GM21529 (cell line): ENCODE measurements at regions not wholly inside any gene's neighbourhood (a gene's known extent, or its start where the extent isn't known, plus 50 kb on each side); places are given as distances from the start of the nearest gene placed in this dataset.
"Not testable (repeated sequence)": the region's sequence is repeated elsewhere in the genome, so short reads cannot be mapped to it uniquely, and the experiment has no call there.

Source experiments
- ATAC-seq: cut with Tn5 transposase; IDR thresholded peaks from one replicate; pipeline ENCODE4 v1.9.1; 2021; ENCODE audit not compliant: unreplicated experiment

DNA sequence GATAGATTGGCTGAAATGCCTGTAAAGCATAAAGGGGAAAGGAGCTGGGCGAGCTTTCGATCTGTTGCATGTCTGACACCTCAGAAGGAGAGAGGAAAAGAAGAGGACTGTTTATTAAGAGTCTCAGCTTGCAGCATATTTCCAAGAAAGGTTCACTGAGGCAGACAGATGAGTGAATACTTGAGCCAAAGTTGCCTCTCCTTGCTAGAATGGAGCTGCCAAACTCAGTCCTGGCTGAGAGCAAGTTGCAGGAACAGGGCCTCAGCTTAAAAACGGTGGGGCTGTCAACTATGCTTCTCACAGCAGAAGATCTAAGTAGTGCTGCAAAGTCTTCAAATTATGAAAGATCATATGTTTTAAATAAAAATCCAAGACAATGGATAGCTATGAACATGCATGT lies 707.5 kb downstream of the PCDH7 start:
- ATAC-seq = no peak

DNA sequence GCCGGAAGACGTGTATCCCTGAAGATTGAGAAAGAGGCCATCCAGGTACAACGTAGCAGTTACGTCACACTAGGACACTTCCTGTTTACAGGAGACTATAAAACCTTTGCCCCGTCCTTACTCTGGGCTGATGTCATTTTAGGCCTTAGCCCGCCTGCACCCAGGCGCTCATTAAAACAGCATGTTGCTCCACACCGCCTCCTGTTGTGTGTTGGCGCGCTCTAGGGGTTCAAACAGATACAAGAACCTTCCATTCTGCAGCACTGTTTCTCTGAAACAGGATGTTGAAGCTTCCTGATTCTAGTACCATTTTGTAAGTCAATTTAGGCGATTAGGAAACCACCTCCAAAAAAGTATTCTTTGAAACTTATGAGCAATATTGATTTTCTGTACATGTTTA lies 722.1 kb downstream of the PCDH7 start:
- ATAC-seq = no peak

DNA sequence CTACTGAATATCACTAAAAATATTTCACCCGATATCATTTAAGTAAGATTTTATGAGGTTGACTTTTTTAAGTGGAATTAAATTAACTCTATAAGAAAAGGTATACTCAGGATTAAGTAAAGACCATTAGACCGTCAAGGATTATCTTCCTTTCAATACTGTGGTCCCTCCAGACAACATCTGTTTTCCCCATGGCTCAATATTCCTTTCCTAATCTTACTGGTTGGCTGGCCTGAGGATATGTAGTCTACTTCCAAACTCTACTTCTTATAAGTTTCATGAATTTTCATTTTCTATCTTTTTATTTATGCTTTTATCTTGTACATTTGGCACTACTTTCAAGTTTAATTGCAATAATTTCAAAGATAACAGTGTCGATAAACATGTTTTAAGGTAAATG lies 725.4 kb downstream of the PCDH7 start:
- ATAC-seq = no peak

DNA sequence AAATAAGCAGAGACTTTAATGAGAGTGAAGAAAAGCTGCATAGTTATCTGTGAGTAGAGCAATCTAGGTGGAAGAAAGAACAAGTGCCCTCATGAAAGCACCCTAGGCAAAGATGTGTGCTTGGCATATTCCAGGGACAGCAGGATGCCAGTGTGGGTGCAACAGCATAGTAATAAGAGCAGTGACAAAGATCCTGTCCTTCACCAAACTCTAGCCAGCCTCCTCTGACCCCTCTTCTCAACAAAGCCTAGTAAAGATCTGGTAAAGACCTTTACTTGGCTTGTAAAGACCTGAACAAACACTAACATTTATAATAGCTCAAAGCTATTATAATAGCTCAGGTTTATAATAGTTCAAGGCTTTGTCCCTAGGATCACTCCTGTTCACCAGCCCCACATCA lies 735.4 kb downstream of the PCDH7 start:
- no peak for ATAC-seq

DNA sequence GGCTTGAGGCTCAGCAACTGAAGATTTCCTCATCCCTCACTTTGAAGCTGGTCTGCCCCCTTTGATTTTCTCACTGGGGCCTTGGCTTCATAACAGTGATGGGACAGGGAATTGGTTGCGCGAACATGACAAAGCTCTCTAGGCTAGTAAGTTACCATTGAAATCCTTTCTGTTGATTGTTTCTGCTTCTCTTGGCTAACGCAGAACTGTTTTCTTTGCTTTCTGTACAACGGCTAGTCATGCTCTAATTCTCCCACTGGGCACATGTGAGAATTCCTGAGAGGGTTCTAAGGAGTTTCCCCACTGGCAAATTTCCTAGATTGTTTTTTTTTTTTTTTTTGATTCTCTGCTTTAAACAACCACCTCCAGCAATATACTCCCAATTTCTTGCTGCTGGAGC lies 738.6 kb downstream of the PCDH7 start:
- ATAC-seq = no peak

DNA sequence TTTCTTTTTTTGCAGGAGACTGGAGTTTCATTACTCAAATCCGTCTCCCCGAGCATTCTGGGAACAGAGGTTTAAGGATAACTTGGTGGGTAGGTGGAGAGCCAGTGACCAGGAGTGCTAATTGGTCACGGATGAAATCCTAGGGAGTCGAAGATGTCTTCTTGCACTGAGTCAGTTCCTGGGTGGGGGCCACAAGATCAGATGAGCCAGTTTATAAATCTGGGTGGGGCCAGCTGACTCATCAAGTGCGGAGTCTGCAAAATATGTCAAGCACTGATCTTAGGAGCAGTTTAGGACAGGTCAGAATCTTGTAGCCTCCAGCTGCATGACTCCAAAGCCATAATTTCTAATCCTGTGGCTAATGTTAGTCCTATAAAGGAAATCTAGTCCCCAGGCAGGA lies 741.3 kb downstream of the PCDH7 start:
- no peak for ATAC-seq

DNA sequence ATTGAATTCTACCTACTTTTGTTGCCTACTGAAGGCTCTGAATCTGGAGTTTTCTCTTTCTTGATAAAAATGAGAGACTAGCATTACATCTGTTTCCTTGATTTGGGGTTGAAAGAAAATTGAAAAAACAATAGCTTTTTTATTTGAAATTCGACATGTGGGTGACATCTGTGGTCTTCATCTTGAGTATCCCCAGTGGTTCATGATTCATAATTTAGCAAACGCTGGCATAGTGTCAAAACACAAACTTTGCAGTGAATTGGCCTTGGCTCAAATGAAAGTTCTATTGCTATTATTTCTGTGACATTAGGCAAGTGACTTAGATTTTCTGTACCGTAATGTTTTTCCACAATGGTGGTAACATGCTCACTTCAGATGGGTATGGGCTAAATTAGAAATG lies 747.6 kb downstream of the PCDH7 start:
- no peak for ATAC-seq

DNA sequence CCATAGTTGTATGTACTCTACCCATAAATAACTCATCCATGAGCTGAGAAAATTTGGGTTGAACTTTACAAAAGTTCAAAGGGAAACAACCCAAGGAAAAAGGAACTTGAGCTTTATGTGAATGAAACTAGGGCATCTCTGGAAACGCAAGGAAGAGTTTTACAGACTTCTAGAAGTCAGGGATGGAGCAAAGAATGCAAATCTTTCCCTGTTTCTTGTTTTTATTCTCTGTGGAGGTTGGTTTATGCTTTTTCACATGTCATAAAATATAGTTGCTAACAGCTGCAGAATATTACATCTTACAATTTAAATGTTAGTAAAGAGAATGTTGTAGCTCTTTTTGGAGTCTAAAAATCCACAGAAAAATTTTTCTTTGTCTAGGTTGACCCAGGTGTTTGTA lies 754.1 kb downstream of the PCDH7 start:
- no peak for ATAC-seq

DNA sequence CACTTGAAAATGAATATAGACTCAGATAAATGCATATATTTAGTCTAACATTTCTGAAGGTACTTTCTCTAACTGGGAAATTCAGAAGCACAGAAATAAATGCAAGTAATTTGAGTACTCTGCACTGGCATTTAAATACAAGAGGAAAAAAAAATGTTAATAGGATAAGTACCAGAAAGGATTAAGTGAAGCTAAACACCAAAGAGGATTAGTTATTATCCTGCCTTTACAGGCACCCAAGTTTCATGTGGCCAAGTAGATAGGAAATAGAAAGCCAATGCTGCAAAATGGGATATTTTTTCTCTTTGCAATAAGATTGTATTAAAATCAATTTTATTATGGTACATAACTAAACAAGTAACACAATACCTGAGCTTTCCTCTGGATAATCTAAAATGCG lies 762.5 kb downstream of the PCDH7 start:
- no peak for ATAC-seq

DNA sequence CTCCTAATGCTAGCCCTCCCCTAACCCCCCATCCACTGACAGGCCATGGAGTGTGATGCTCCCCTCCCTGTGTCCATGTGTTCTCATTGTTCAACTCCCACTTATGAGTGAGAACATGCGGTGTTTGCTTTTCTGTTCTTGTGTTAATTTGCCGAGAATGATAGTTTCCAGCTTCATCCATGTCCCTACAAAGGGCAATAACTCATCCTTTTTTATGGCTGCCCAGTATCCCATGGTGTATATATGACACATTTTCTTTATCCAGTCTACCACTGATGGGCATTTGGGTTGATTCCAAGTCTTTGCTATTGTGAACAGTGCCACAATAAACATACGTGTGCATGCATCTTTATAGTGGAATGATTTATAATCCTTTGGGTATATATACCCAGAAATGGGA lies 779.0 kb downstream of the PCDH7 start:
- not testable (repeated sequence) for ATAC-seq

DNA sequence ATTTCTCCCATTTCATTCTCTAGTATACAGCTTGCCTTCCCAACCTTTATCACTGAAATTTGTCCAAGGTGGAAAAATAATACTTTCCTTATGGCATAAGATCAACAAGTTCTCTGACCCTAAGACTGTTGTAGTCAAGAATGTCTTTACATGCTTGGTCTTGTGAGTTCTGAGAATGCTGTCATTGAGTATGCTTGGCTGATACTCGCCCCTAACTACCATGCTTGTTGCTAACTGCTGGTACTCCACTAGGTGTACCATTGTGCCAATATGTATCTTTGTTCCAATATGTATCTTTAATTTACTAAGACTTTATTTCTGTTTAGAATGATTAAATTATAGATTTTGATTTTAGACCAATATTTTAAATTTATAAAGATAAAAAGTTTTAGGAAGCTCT lies 796.4 kb downstream of the PCDH7 start:
- ATAC-seq = no peak

DNA sequence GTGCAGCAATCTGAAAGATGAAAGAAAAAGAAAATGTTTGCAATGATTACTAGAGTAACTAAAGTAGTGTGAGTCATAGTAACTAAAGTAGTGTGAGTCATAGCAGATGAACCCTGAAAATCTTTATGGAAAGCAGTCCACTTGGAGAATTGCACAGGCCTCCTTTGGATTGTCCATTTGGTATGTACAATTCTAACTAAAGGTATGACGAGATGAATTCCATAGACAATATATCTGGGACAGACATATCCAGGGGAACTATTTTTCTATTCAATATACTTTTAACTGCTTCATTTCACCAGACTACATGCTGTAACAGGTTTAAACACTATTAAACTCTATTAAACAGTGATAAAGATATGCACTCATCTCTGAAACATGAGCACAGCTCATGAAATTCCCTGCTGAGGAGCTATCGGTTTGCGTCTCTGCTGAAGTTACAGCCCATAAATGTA lies 798.7 kb downstream of the PCDH7 start:
- ATAC-seq = no peak

DNA sequence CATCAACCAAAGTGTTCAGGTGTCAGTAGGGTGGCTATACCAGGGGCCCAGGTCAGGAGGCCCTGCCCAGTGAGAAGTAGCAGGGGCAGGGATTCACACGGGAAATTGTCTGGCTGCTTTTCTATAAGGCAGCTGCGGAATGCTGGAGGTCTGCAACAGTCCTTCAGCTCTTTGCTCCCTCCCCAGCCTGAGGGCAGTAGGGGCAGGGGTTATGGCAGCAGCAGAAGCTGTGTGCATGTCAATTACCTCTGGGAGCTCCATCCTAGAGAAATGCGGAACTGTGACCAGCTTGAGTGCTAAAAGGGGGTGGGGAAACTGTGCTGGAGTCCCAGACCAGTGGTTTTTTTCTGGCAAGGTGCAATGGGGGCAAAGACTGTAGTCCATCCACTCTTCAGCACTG lies 810.4 kb downstream of the PCDH7 start:
- ATAC-seq = no peak

DNA sequence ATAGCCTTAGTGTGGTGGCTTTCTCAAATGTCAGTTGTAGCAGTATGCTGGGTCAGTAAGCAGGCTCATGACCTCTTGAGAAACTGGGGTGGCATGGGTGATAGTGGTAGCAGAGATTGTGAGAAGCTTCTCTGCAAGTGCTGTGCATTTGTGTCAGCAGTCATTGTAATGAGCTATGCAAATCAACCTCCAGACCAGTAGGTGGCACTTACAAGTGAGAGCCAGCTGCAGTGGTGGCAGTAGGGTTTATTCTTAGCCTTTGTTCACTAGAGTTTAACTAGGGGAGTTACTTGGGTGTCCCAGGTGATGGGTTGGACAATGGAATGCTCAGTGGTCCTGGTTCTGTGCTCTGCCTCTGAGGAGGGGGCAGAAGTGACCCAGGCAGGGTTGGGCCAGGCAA lies 818.7 kb downstream of the PCDH7 start:
- ATAC-seq = no peak

DNA sequence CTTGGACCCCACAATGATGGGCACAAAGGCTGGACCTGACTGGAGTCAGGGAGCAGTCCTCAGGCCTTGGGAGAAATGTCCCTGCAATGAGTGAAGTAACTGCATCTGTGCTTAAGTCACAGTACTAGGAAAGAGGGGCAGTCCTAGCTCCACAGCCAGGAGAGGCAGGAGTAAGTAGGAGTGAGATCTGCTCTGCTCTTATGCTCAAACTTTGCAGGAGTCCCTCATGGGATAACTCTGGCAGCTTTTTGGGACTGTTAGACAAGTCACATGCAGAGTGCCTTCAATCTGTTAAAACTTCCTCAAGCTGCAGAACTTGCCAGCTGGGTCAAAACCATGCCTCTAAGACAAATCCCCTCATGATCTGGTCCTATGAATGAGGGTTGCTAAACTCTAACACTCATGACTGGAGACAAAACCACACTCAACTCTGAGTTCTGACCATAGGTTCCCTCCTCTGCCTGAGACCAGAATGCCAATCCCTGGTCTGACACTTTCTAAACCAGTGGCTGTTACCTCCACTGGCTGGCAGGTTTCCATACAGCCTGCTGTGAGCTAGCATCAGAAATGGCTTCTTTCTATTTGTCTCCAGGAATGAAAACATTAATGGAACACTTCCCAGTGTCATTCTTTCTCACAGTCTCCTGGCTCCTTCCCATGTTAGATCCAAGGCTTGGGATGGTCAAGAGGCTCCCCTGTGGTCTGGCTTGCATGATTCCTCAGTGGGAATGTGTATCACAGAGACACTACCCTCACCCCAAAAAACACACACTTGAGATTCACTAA lies 819.3 kb downstream of the PCDH7 start:
- ATAC-seq = no peak

DNA sequence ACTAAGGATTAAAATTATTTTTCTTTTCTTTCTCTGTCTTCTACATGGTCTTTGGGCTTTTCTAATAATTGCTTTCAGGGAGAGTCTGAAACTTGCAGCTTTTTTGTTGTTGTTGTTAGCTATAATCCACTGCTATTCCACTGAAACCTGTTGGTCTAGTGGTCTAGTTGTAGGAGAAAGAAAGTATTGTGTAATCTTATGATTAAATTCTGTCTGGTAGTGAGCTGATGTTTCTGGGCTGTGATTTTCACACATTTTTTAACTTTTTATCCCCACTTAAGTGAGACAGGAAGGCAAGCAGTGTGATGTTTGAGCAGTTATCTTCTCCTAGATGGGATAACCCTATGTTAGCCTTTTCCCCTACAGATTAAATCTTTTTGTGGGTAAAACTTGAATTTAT lies 825.2 kb downstream of the PCDH7 start:
- no peak for ATAC-seq

DNA sequence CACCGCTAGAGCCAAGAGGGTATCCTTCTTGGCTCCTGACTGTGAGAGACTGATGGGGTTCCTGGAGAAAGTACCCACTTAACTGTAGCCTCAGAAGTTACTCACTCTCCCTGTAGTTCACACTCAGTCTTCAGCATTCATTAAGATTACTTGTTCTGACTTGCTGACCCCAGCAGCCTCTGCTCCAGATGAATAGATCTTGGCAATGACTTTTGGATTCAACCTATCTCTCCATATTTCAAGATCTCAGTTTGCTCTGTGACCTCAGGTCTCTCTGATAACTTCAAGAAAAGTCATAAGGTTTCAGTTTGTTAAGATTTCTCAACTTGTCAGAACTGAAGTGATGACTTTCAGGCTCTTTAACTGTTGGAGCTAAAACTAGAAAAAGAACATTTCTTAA lies 825.6 kb downstream of the PCDH7 start:
- ATAC-seq = no peak

DNA sequence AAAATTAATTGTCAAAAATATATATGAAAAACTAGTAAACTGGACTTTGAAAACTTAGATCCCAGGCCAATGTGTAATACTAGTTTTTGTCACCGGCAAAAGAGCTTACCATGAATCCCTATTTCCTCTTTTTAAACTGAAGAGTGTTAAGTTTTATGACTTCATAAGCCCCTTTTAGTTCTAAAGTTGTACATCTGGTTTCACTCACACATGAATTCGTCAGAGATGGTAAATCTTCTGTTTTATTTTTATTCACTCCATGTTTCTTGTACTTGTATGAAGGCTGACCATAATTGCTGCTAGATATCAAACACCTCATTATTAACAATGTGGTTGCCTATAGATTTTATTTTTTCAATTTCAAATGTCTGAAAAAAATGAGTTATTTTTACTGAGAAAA lies 827.9 kb downstream of the PCDH7 start:
- ATAC-seq = no peak

DNA sequence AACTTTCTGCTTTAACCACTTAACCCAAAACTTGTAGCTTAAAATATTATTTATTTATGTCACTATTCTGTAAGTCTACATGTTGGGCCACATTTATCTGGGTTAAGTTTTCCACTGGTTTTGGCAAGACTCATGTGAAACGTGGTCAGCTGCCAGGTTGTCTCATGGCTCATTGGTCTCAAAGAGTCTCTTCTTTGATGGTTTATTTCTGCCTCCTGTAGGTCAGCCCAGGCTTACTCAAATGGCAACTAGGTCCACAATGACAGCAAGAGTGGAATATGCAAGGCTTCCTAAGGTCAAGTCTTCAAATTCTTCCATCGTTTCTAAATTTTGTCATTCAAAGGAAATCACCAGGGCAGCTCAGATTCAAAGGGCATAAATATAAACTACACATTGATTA lies 828.7 kb downstream of the PCDH7 start:
- ATAC-seq = no peak

DNA sequence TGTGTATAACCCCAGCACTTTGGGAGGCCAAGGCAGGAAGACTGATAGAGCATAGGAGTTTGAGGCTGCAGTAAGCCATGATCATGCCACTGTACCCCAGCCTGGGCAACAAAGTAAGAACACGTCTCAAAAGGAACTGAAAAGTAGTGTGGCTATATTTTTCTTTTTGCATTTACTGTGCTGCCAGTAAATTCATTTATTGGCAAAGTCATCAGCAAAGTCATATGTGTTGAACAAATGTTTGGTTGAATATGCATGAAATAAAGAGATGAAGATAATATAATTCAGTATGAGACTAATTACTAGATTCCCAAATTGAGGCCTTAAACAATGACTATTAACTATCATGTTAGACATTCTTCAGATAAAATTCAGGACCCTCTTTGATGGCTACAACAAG lies 829.1 kb downstream of the PCDH7 start:
- ATAC-seq = no peak

DNA sequence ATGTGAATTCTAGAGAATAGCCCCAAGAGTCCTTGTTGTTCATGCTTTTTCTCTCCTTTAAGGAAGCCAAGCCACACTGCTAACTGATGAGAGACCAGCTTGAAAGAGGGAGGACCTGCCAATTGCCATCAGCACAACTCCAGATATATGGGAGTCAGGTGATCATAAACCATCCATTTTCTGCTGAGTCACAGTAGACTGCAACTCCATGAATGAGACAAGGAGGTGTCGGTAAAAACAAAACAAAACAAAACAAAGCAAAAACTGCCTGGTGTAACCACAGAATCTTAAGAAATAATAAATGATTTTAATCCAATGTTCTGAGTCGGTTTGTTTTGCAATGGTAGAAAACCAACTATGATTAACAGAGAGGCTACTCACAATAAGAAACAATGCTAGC lies 837.3 kb downstream of the PCDH7 start:
- ATAC-seq = no peak

DNA sequence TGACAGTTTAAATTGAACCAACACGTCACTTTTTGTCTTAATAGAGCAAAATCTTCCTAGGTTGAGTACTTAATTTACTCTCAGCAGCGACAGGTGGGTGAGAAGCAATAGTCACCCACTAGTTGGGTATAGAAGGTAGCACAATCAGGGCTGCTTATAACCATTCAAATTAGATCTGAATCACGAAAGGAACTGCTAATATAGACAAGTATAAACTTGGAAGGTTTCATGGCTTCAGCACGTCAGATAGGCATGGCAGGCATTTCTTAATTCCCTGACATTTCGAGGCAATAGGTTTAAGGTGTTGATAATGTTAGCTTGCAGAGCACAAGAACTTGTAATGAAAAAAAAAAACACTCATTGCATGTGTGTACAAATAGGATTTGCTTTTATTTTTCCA lies 853.4 kb downstream of the PCDH7 start:
- ATAC-seq = no peak

DNA sequence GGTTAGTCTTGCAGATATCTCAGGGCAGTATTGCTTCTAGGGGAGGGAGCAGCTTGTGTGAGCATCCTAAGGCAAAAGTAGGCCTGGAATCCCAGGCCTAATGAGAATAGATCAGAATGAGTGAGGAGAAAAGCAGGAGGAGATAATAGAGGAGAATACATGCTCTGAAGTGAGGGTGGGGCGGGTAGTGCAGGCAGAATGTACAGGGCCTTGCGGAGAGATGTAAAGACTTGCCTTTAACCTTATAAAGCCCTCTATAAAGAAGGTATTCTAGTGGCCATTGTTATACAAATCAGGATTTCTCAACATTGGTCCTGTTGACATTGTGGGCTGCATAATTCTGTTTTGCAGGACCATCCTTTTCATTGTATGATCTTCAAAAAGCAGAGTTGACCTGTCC lies 855.3 kb downstream of the PCDH7 start:
- no peak for ATAC-seq
